ENCODE measurements at regions not wholly inside any gene's neighbourhood (a gene's known extent, or its start where the extent isn't known, plus 50 kb on each side); places are given as distances from the start of the nearest gene placed in this dataset.

GRCh38 chr1:208782186-208782585, 538.0 kb upstream of the PLXNA2 start:
- Mint-ChIP-seq H3K27ac (no peak overlapping the region), H3K36me3 (ENCODE audit: insufficient read depth in 2 of 2) (no peaks in the 10 kb centered on the region), H3K27me3 (ENCODE audit: low read depth) (no peaks in the 10 kb centered on the region), H3K4me1 (ENCODE audit: low read depth) (no peaks in the 10 kb centered on the region), H3K9me3 (no peaks in the 10 kb centered on the region), H3K4me3 (no peak overlapping the region)
- ATAC-seq (replicated peaks in 1 of 2) (no peak), DNase-seq (no peak)

- Mint-ChIP-seq H3K4me1 (ENCODE audit: low read depth) (no peaks in the 10 kb centered on the region), H3K27me3 (ENCODE audit: low read depth) (no peaks in the 10 kb centered on the region), H3K9me3 (no peaks in the 10 kb centered on the region), H3K36me3 (ENCODE audit: insufficient read depth in 2 of 2) (no peaks in the 10 kb centered on the region), H3K4me3 (no peak overlapping the region), H3K27ac (no peak overlapping the region)
- DNase-seq, result no peak
- no peak for ATAC-seq (replicated peaks in 1 of 2)
Observed at GRCh38 chr1:208785629-208786028, 541.4 kb upstream of the PLXNA2 start.

- DNase-seq (no peak), ATAC-seq (replicated peaks in 1 of 2) (no peak)
- Mint-ChIP-seq H3K9me3 (no peaks in the 10 kb centered on the region), H3K4me3 (no peak overlapping the region), H3K4me1 (ENCODE audit: low read depth) (no peaks in the 10 kb centered on the region), H3K27me3 (ENCODE audit: low read depth) (no peaks in the 10 kb centered on the region), H3K27ac (no peak overlapping the region), H3K36me3 (ENCODE audit: insufficient read depth in 2 of 2) (no peaks in the 10 kb centered on the region)
Observed at GRCh38 chr1:208787219-208787618, 543.0 kb upstream of the PLXNA2 start.

- Mint-ChIP-seq H3K36me3 (ENCODE audit: insufficient read depth in 2 of 2) (no peaks in the 10 kb centered on the region), H3K4me3 (no peak overlapping the region), H3K4me1 (ENCODE audit: low read depth) (no peaks in the 10 kb centered on the region), H3K9me3 (no peaks in the 10 kb centered on the region), H3K27ac (no peak overlapping the region), H3K27me3 (ENCODE audit: low read depth) (no peaks in the 10 kb centered on the region)
- ATAC-seq (replicated peaks in 1 of 2) (no peak), DNase-seq (no peak)
Observed at GRCh38 chr1:208788013-208788540, 543.9 kb upstream of the PLXNA2 start.

GRCh38 chr1:208791456-208791855, 547.3 kb upstream of the PLXNA2 start:
- Mint-ChIP-seq H3K36me3 (ENCODE audit: insufficient read depth in 2 of 2) (no peaks in the 10 kb centered on the region), H3K27me3 (ENCODE audit: low read depth) (no peaks in the 10 kb centered on the region), H3K9me3 (no peaks in the 10 kb centered on the region), H3K27ac (no peak overlapping the region), H3K4me1 (ENCODE audit: low read depth) (no peaks in the 10 kb centered on the region), H3K4me3 (no peak overlapping the region)
- ATAC-seq (replicated peaks in 1 of 2) (no peak), DNase-seq (no peak)

GRCh38 chr1:208793861-208794345, 549.7 kb upstream of the PLXNA2 start:
- DNase-seq (no peak), ATAC-seq (replicated peaks in 1 of 2) (no peak)
- Mint-ChIP-seq H3K36me3 (ENCODE audit: insufficient read depth in 2 of 2) (no peaks in the 10 kb centered on the region), H3K9me3 (no peaks in the 10 kb centered on the region), H3K27me3 (ENCODE audit: low read depth) (no peaks in the 10 kb centered on the region), H3K27ac (no peak overlapping the region), H3K4me3 (no peak overlapping the region), H3K4me1 (ENCODE audit: low read depth) (no peaks in the 10 kb centered on the region)

GRCh38 chr1:208799186-208799585, 555.0 kb upstream of the PLXNA2 start:
- H3K27me3 Mint-ChIP-seq (ENCODE audit: low read depth), result no peaks in the 10 kb centered on the region
- H3K4me3 Mint-ChIP-seq, result no peak overlapping the region
- ATAC-seq (replicated peaks in 1 of 2), result no peak
- no peaks in the 10 kb centered on the region for H3K9me3 Mint-ChIP-seq
- H3K4me1 Mint-ChIP-seq (ENCODE audit: low read depth), result no peaks in the 10 kb centered on the region
- DNase-seq, result no peak
- no peaks in the 10 kb centered on the region for H3K36me3 Mint-ChIP-seq (ENCODE audit: insufficient read depth in 2 of 2)
- no peak overlapping the region for H3K27ac Mint-ChIP-seq

- H3K4me3 Mint-ChIP-seq, result no peak overlapping the region
- no peak for ATAC-seq (replicated peaks in 1 of 2)
- no peaks in the 10 kb centered on the region for H3K27me3 Mint-ChIP-seq (ENCODE audit: low read depth)
- H3K4me1 Mint-ChIP-seq (ENCODE audit: low read depth), result no peaks in the 10 kb centered on the region
- no peaks in the 10 kb centered on the region for H3K36me3 Mint-ChIP-seq (ENCODE audit: insufficient read depth in 2 of 2)
- H3K9me3 Mint-ChIP-seq, result peaks cover 0 to 1% of the 10 kb centered on the region in 2 donors
- H3K27ac Mint-ChIP-seq, result no peak overlapping the region
- DNase-seq, result no peak
Observed at GRCh38 chr1:208803011-208803811, 559.0 kb upstream of the PLXNA2 start.

- H3K27ac Mint-ChIP-seq, result no peak overlapping the region
- DNase-seq (no peak), ATAC-seq (replicated peaks in 1 of 2) (no peak)
- H3K9me3 Mint-ChIP-seq, result peaks cover 1 to 4% of the 10 kb centered on the region in 2 donors
- no peaks in the 10 kb centered on the region for H3K36me3 Mint-ChIP-seq (ENCODE audit: insufficient read depth in 2 of 2)
- H3K4me1 Mint-ChIP-seq (ENCODE audit: low read depth), result no peaks in the 10 kb centered on the region
- no peak overlapping the region for H3K4me3 Mint-ChIP-seq
- no peaks in the 10 kb centered on the region for H3K27me3 Mint-ChIP-seq (ENCODE audit: low read depth)
Observed at GRCh38 chr1:208807446-208808127, 563.4 kb upstream of the PLXNA2 start.

- Mint-ChIP-seq H3K27me3 (ENCODE audit: low read depth) (no peaks in the 10 kb centered on the region), H3K27ac (no peak overlapping the region), H3K4me1 (ENCODE audit: low read depth) (no peaks in the 10 kb centered on the region), H3K36me3 (ENCODE audit: insufficient read depth in 2 of 2) (no peaks in the 10 kb centered on the region), H3K9me3 (peaks cover 1 to 4% of the 10 kb centered on the region in 2 donors), H3K4me3 (no peak overlapping the region)
- ATAC-seq (replicated peaks in 1 of 2) (no peak), DNase-seq (no peak)
Observed at GRCh38 chr1:208808301-208808700, 564.1 kb upstream of the PLXNA2 start.

- Mint-ChIP-seq H3K27ac (no peak overlapping the region), H3K36me3 (ENCODE audit: insufficient read depth in 2 of 2) (no peaks in the 10 kb centered on the region), H3K9me3 (peaks cover 1 to 4% of the 10 kb centered on the region in 2 donors), H3K4me3 (no peak overlapping the region), H3K27me3 (ENCODE audit: low read depth) (no peaks in the 10 kb centered on the region), H3K4me1 (ENCODE audit: low read depth) (no peaks in the 10 kb centered on the region)
- no peak for ATAC-seq (replicated peaks in 1 of 2)
- DNase-seq, result no peak
Observed at GRCh38 chr1:208809876-208810275, 565.7 kb upstream of the PLXNA2 start.

GRCh38 chr1:208818770-208819445, 574.7 kb upstream of the PLXNA2 start:
- no peak overlapping the region for H3K4me3 Mint-ChIP-seq
- DNase-seq (no peak), ATAC-seq (replicated peaks in 1 of 2) (no peak)
- H3K27me3 Mint-ChIP-seq (ENCODE audit: low read depth), result no peaks in the 10 kb centered on the region
- peaks cover 0 to 3% of the 10 kb centered on the region in 2 donors for H3K36me3 Mint-ChIP-seq (ENCODE audit: insufficient read depth in 2 of 2)
- peaks cover 0 to 4% of the 10 kb centered on the region in 2 donors for H3K9me3 Mint-ChIP-seq
- no peak overlapping the region for H3K27ac Mint-ChIP-seq
- no peaks in the 10 kb centered on the region for H3K4me1 Mint-ChIP-seq (ENCODE audit: low read depth)

- Mint-ChIP-seq H3K9me3 (peaks cover 0 to 4% of the 10 kb centered on the region in 2 donors), H3K27ac (no peak overlapping the region), H3K4me3 (no peak overlapping the region), H3K36me3 (ENCODE audit: insufficient read depth in 2 of 2) (peaks cover 0 to 3% of the 10 kb centered on the region in 2 donors), H3K27me3 (ENCODE audit: low read depth) (no peaks in the 10 kb centered on the region), H3K4me1 (ENCODE audit: low read depth) (no peaks in the 10 kb centered on the region)
- no peak for DNase-seq
- ATAC-seq (replicated peaks in 1 of 2), result no peak
Observed at GRCh38 chr1:208820580-208821212, 576.5 kb upstream of the PLXNA2 start.

Measured in activated T-cell treated with anti-CD3 and anti-CD28 coated beads, Interleukin-2, amount 50 U/mL, for 72 hours (primary cell).